Astrocyte of the spinal cord (primary cell): ENCODE measurements at regions not wholly inside any gene's neighbourhood (a gene's known extent, or its start where the extent isn't known, plus 50 kb on each side); places are given as distances from the start of the nearest gene placed in this dataset.
"Not testable (repeated sequence)": the region's sequence is repeated elsewhere in the genome, so short reads cannot be mapped to it uniquely, and the experiment has no call there.

Source experiments
- DNase-seq: peaks from one replicate; pipeline ENCODE4 v3.0.0; 2011; ENCODE audit warnings: low read depth, low spot score
- H3K4me3 ChIP-seq: 2 replicates; pipeline ENCODE4 v1.5.1; 2011; ENCODE audit warnings: low read depth, mild to moderate bottlenecking, low read length, moderate library complexity
- CTCF ChIP-seq: IDR thresholded peaks from 2 replicates; pipeline ENCODE4 v1.5.1; 2012; ENCODE audit warnings: low read depth, mild to moderate bottlenecking, low read length, inconsistent platforms
- in situ Hi-C: cut with HindIII; loops from 2 replicates; pipeline ENCODE4 v1.10.0; 2017; ENCODE audit warnings: low sequenced_read_pairs

- in situ Hi-C loops: no loop called here
Observed at GRCh38 chr6:6824381-6824780, 235.9 kb downstream of the LY86 start.

GRCh38 chr6:6825193-6825784, 236.8 kb downstream of the LY86 start:
- DNase-seq: no peak
- in situ Hi-C loops: no loop called here
- no peak for TF ChIP-seq CTCF

More at GRCh38 chr6:6824381-6824780, 235.9 kb downstream of the LY86 start:
- no peak for DNase-seq
- no peak for TF ChIP-seq CTCF
- H3K4me3 ChIP-seq: no peak overlapping the region

GRCh38 chr6:6826095-6826901, 237.8 kb downstream of the LY86 start:
- no peak for TF ChIP-seq CTCF
- in situ Hi-C loops: no loop called here
- DNase-seq: peak; percentile 11
- H3K4me3 ChIP-seq: no peak overlapping the region

More at GRCh38 chr6:6825193-6825784, 236.8 kb downstream of the LY86 start:
- no peak overlapping the region for H3K4me3 ChIP-seq

GRCh38 chr6:6826961-6827360, 238.4 kb downstream of the LY86 start:
- H3K4me3 ChIP-seq: no peak overlapping the region
- DNase-seq: no peak
- no peak for TF ChIP-seq CTCF
- in situ Hi-C loops: no loop called here

- TF ChIP-seq CTCF: no peak
- in situ Hi-C loops: no loop called here
- no peak overlapping the region for H3K4me3 ChIP-seq
- DNase-seq: no peak
Observed at GRCh38 chr6:6829872-6830685, 241.6 kb downstream of the LY86 start.

GRCh38 chr6:6830686-6831063, 242.2 kb downstream of the LY86 start:
- H3K4me3 ChIP-seq, DNase-seq, in situ Hi-C loops: not testable (repeated sequence)
